PC-9 (cell line): ENCODE measurements at regions not wholly inside any gene's neighbourhood (a gene's known extent, or its start where the extent isn't known, plus 50 kb on each side); places are given as distances from the start of the nearest gene placed in this dataset.

Experiments
- BruUV-seq: library from RNA; stranded (reverse); fragments of 400-500 nt; replicated peaks from 2 replicates; lab custom pipeline; 2021; lab: Mats Ljungman, UMichigan
- CTCF ChIA-PET: fragments of 300-600 bp; sonication (Branson Sonifier 250); formaldehyde crosslinking; loops from one replicate; lab custom pipeline; 2022; ENCODE audit warnings: antibody characterized with exemption; lab: Charles Lee
- POLR2A ChIA-PET: fragments of 300-600 bp; sonication (Branson Sonifier 250); formaldehyde crosslinking; loops from one replicate; lab custom pipeline; 2022; ENCODE audit warnings: antibody characterized with exemption; ENCODE audit not compliant: unreplicated experiment; lab: Charles Lee
- DNase-seq, 2 experiments: peaks; one replicate each; pipeline versions ENCODE4 v3.0.0 to v3.0.0-alpha.2; 2015 to 2022; ENCODE audit warnings: mixed read lengths in 1 of 2
- H2AFZ ChIP-seq: fragments of 200-600 bp; sonication (generic); 2 replicates; pipeline ENCODE4 v1.8.1; 2017; ENCODE audit warnings: antibody characterized with exemption
- H3F3A ChIP-seq: fragments of 200-600 bp; sonication (generic); 2 replicates; pipeline ENCODE4 v1.8.1; 2017; ENCODE audit warnings: antibody characterized with exemption, mild to moderate bottlenecking, low read depth; ENCODE audit not compliant: insufficient read depth
- H3K27ac ChIP-seq: fragments of 200-600 bp; sonication (generic); 2 replicates; pipeline ENCODE4 v1.6.1; 2016; ENCODE audit warnings: mixed run types
- H3K27me3 ChIP-seq: fragments of 200-600 bp; sonication (generic); 2 replicates; pipeline ENCODE4 v1.6.1; 2016; ENCODE audit warnings: low read depth, mixed run types; ENCODE audit not compliant: insufficient read depth
- H3K36me3 ChIP-seq: fragments of 200-600 bp; sonication (generic); 2 replicates; pipeline ENCODE4 v1.6.1; 2016; ENCODE audit warnings: low read depth, mixed run types
- H3K4me1 ChIP-seq: fragments of 200-600 bp; sonication (generic); replicated peaks from 2 replicates; pipeline ENCODE4 v1.6.1; 2016; ENCODE audit warnings: mixed run types; ENCODE audit not compliant: insufficient read depth
- H3K4me2 ChIP-seq: fragments of 200-600 bp; sonication (generic); 2 replicates; pipeline ENCODE4 v1.6.1; 2017; ENCODE audit warnings: mixed run types
- H3K4me3 ChIP-seq: fragments of 200-600 bp; sonication (generic); 2 replicates; pipeline ENCODE4 v1.6.1; 2016; ENCODE audit warnings: mixed run types
- H3K79me2 ChIP-seq: fragments of 200-600 bp; sonication (generic); 2 replicates; pipeline ENCODE4 v1.6.1; 2017; ENCODE audit warnings: low read depth, mixed run types
- H3K9me2 ChIP-seq: fragments of 200-600 bp; sonication (generic); 2 replicates; pipeline ENCODE4 v1.8.1; 2017; ENCODE audit warnings: mild to moderate bottlenecking; ENCODE audit not compliant: insufficient read depth
- H3K9me3 ChIP-seq: fragments of 200-600 bp; sonication (generic); 2 replicates; pipeline ENCODE4 v1.8.1; 2016; ENCODE audit warnings: low read depth; ENCODE audit not compliant: insufficient read depth
- H4K20me1 ChIP-seq: fragments of 200-600 bp; sonication (generic); 2 replicates; pipeline ENCODE4 v1.8.1; 2017; ENCODE audit not compliant: insufficient read depth
- CTCF ChIP-seq: fragments of 200-600 bp; sonication (generic); conservative IDR thresholded peaks from 2 replicates; pipeline ENCODE4 v1.6.1; 2017; ENCODE audit warnings: mixed run types, antibody characterized with exemption, mild to moderate bottlenecking, moderate library complexity
- EZH2 ChIP-seq: fragments of 200-600 bp; sonication (generic); IDR thresholded peaks from 2 replicates; pipeline ENCODE4 v1.8.0; 2017; ENCODE audit warnings: antibody characterized with exemption, low read depth
- intact Hi-C: fragments of 100-400 bp; cut with micrococcal nuclease; formaldehyde crosslinking; loops from one replicate; pipeline ENCODE4 v1.10.0; 2022; ENCODE audit not compliant: unreplicated experiment

- no peaks in the 10 kb centered on the region; the same call in 1 of the 2 replicates for H3K9me3 ChIP-seq
- TF ChIP-seq CTCF (no peak), EZH2 (no peak)
- ChIA-PET CTCF (no interaction called here), POLR2A (no interaction called here)
- no peaks in the 10 kb centered on the region for H3K36me3 ChIP-seq
- no peaks in the 10 kb centered on the region for H4K20me1 ChIP-seq
- no TSS peak for BruUV-seq
- intact Hi-C loops, result no loop called here
- no peaks in the 10 kb centered on the region for H3F3A ChIP-seq
- no peaks in the 10 kb centered on the region for H3K4me1 ChIP-seq
- no peak overlapping the region for H3K4me2 ChIP-seq
- H3K4me3 ChIP-seq, result no peak overlapping the region
- H3K27me3 ChIP-seq, result no peaks in the 10 kb centered on the region
- H3K27ac ChIP-seq, result no peak overlapping the region
- H3K9me2 ChIP-seq, result no peaks in the 10 kb centered on the region
- H3K79me2 ChIP-seq, result no peaks in the 10 kb centered on the region
- no peak overlapping the region for H2AFZ ChIP-seq
- DNase-seq, result no peak
These were observed 126.7 kb upstream of the GMNC start for GRCh38 chr3:190989218-190989617.

GRCh38 chr3:190988102-190988501 is 125.6 kb upstream of the GMNC start:
- H3F3A ChIP-seq, result no peaks in the 10 kb centered on the region
- no peaks in the 10 kb centered on the region for H3K79me2 ChIP-seq
- DNase-seq, result no peak
- POLR2A ChIA-PET, result no interaction called here
- TF ChIP-seq CTCF (no peak), EZH2 (no peak)
- no peak overlapping the region for H2AFZ ChIP-seq
- H3K36me3 ChIP-seq, result no peaks in the 10 kb centered on the region
- no peaks in the 10 kb centered on the region for H4K20me1 ChIP-seq
- no peak overlapping the region for H3K4me3 ChIP-seq
- intact Hi-C loops, result no loop called here
- H3K4me1 ChIP-seq, result no peaks in the 10 kb centered on the region
- CTCF ChIA-PET, result no interaction called here
- H3K27ac ChIP-seq, result no peak overlapping the region
- H3K9me2 ChIP-seq, result no peaks in the 10 kb centered on the region
- no peaks in the 10 kb centered on the region for H3K27me3 ChIP-seq
- BruUV-seq, result no TSS peak
- H3K4me2 ChIP-seq, result no peak overlapping the region
- no peaks in the 10 kb centered on the region; the same call in 1 of the 2 replicates for H3K9me3 ChIP-seq

- no peaks in the 10 kb centered on the region for H3K36me3 ChIP-seq
- DNase-seq, result no peak
- H4K20me1 ChIP-seq, result no peaks in the 10 kb centered on the region
- intact Hi-C loops, result no loop called here
- H3F3A ChIP-seq, result no peaks in the 10 kb centered on the region
- H3K27me3 ChIP-seq, result no peaks in the 10 kb centered on the region
- ChIA-PET CTCF (no interaction called here), POLR2A (no interaction called here)
- BruUV-seq, result no TSS peak
- H3K4me1 ChIP-seq, result no peaks in the 10 kb centered on the region
- no peaks in the 10 kb centered on the region for H3K79me2 ChIP-seq
- H3K9me3 ChIP-seq, result peaks cover 2% of the 10 kb centered on the region; the same call in 1 of the 2 replicates
- no peak overlapping the region for H2AFZ ChIP-seq
- no peak for TF ChIP-seq CTCF
- TF ChIP-seq EZH2, result no peak
- no peak overlapping the region for H3K4me2 ChIP-seq
- no peaks in the 10 kb centered on the region for H3K9me2 ChIP-seq
- no peak overlapping the region for H3K27ac ChIP-seq
- H3K4me3 ChIP-seq, result no peak overlapping the region
These were observed 122.2 kb upstream of the GMNC start for GRCh38 chr3:190984502-190985244.
